GM18520 (cell line): ENCODE measurements at regions not wholly inside any gene's neighbourhood (a gene's known extent, or its start where the extent isn't known, plus 50 kb on each side); places are given as distances from the start of the nearest gene placed in this dataset.

Experiments
- ATAC-seq: cut with Tn5 transposase; IDR thresholded peaks from one replicate; pipeline ENCODE4 v1.9.1; 2021; ENCODE audit not compliant: unreplicated experiment

DNA sequence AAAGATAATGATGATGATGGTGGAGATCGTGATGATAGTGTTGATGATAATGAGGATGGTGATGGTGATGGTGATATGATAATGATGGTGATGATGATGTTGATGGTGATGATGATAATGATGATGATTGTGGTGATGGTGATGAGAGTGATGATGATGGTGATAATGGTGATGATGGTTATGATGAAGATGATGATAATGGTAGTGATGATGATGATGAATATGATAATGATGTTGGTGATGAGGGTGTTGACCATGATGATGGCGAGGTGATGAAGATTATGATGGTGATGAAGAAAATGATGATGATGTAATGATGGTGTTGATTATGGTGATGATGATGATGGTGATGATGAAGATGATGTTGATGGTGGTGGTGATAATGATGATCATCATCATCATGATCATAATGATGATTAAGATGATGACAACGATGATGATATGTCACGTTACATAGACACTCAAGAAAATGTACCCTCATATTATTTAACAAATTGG, 1106.4 kb downstream of the NLGN4X start:
- ATAC-seq, result no peak

DNA sequence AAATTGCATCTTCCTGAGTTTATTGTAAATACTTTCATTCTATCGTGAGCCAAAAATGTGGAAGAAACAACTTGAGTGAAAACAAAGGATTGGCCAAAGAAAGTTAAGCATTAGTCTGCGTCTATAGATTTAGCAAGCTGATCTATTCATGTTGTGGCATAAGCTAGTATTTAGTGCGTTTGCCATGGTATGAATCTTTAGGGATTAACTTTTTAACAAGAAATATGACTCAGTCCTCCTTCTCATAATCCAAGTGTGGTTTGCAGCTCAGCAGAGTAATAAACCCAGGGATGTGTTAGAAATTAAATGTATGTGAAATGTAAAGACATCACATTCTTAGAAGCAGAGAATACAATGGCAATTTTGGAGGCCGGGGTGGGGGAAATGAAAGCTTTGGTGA, 1110.9 kb downstream of the NLGN4X start:
- no peak for ATAC-seq

DNA sequence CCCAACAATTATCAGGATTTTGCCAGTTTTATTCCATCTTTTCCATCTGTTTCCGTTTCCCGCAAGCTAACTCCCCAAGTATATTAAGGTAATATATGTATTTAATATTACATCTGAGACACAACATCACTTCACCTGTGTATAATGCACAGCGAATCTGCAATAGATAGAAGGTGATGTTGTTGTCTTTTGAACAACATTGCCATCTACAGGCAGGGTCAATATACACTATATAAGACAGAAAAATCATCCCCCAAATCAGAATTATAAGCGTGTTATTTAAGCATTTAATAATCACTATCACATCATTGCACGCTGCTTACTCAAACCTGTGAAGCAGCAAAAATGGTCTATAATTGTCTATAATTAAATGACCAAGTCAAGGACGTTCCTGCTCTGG, 1115.5 kb downstream of the NLGN4X start:
- ATAC-seq, result no peak

DNA sequence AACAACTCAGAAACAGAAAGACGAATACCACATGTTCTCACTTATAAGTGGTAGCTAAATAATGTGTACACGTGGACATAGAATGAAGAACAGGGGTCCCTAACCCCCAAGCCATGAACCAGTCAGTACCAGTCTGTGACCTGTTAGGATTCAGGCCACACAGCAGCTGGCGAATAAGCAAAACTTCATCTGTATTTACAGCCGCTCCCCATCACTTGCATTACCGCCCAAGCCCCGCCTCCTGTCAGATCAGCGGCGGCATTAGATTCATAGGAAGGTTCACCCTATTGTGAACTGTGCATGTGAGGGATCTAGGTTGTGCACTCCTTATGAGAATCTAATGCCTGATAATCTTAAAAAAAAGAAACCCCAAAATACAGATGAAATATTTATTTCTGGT, 1128.7 kb downstream of the NLGN4X start:
- no peak for ATAC-seq

DNA sequence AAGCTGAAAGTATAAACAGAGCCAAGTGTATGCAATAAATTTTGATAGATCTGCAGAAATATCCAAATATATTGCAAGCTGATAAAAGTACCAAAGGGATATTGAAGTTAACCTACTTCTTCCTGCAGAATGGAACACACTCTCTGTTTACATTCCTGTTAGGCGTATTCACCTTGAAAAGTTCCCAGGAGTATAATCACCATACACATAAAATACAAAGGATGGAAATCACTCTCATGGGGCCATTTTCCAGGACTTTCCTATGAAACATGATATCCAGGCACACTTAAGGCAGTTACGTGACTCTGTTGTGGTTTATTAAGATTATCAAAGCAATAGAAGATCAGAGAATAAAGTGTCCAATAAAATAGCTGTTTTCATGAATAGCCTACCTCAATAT, 1142.3 kb downstream of the NLGN4X start:
- no peak for ATAC-seq

DNA sequence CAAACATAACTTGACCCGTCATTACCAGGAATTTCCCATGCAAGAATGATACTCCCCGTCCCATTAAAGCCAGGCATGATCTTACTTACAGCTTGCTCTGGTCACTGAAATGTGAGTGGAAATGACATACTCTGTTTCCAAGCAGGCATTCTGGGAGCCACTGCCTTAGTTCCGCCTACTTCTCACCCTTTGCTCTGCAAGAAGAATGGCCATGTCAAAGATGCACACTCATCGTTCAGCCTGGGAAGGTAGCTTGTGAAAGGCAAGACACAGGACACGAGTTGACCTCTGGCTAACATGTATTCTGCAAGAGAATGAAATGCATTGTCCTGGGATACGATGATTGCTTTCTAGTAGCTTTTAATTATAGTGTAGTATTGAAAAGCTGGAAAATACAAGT, 1144.4 kb downstream of the NLGN4X start:
- ATAC-seq, result no peak

DNA sequence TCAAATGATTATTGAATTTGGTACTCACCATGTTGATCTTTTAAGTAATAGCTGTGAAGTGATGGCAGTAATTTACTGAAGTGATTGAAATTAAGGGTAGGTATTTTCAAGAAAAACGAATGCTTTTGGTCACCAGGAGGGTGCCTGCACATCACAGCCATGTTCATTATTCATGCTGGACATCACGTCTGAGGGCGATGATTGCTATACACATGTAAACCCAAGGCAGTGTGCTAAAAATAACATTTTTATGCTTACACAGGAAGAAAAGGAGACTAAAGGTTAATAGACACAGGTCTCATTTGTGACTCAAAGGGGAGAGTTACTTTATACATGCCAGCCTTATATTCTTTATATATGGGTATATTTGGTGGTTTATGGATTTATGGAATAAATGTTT, 1146.0 kb downstream of the NLGN4X start:
- ATAC-seq, result no peak

DNA sequence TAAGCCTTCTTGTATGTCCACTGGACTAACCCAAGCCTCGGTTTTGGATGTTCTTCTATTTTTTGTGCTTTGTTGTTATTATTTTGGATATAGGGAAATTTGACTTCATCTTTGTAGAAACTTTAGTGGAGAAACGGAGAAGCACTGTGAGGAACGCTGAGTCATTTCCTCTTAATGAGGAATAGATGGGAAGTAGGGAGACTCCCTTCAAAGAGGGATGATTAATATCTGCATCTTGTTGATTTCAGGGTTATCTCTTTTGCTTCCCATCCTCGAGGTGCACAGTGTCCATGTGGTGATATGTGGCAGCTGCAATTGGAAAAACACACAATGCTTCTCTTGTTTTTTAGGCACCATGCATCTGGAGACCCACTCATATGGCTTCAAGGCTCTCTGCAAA, 1147.9 kb downstream of the NLGN4X start:
- ATAC-seq, result no peak

DNA sequence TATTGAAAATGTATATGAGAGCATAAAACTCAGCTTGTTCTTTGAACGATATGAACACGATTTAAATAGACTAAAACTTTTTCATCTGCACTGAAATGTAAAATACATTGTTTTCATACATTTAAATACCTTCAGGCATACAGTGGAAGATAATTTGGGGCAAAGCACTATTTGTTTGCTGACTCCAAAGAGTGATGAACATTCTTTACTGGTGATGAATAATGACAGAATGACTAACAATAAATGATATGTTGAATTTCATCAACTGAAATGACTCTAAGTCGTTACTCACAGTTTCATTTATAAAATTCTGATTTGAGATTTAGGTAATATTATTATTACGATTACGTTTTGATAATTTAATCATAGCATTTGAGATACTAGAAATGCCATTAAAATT, 1160.1 kb downstream of the NLGN4X start:
- ATAC-seq, result no peak

DNA sequence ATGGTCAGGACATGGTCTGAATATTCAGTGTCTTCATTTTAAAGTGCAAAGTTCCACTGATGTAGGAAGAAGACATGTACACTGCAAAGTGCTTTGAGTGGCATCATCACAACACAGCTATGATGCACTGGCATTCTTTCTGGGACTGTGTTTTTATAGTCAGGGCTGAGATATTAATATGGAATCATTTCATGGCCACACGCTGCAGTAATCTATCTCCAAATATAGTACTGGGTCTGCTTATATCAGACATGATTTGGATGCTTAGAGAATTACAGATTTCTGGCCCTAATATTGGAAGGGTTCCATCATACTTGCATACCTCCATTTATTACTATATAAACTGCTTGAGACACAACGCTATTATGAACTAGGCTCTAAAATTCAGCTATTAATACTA, 1170.9 kb downstream of the NLGN4X start:
- no peak for ATAC-seq

DNA sequence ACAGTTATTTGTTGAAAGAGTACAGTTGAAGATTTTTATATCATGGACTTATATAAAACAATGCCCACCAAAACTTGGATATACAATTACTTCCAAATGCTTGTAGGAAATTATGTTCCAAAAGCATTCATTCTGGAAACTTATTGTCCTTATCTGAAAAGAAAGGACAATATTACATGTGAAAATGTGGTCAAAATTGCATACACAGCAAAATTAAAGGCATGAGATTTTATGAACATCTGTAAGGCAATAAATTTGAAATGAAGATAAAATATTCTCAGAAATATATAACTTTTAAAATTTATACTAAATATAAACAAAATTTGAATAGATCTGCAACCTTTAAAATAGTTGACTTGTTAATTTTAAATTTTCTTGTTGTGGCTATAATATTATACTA, 1173.8 kb downstream of the NLGN4X start:
- ATAC-seq, result no peak

DNA sequence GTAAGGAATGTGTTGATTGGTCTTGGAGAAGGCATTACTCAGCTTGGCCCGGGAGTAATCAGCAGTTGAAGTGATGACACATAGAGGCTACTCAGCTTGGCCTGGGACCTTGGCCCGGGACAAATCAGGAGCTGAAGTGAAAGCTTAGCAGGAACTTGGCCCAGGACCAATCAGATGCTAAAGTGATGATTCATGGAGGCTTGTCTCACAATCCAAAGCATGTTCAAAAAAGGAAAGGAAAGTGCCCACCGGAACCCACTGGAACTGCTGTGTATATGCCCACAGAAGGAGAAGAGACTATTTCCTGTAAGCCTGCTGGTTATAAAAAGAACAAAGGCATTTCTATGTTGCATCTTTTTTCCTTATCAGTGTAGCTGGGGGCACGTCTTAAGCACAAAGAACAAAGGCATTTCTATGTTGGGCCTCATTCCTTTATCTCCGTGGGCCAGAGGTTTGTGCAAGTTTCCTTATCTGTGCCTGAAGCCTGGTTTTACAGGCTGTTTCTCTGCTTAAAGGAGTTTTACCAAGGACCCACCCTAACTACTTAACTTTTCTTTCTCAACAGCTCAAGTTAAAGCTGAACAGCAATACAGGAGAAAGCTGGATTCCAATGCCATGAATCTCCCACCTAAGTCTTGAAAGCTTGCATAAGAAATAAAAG, 1176.7 kb downstream of the NLGN4X start:
- ATAC-seq, result no peak

DNA sequence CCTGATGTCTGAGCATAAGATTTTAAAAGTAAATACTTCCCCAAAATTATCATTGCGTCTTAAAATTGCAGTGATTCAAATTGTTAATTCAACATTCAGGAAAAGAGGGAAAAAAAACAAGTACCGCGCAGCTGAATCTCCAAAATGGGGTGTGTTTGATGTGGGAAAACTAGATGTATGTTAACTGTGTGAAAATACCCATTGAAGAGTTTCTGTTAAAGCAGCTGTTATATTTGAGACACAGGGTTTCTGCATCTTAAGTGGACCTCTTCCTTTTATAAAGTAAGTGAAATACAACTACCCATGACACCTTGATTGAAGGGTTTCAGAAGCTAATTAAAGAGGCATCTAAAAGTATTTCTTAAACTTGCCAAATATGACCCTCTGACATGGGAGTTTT, 1186.1 kb downstream of the NLGN4X start:
- no peak for ATAC-seq

DNA sequence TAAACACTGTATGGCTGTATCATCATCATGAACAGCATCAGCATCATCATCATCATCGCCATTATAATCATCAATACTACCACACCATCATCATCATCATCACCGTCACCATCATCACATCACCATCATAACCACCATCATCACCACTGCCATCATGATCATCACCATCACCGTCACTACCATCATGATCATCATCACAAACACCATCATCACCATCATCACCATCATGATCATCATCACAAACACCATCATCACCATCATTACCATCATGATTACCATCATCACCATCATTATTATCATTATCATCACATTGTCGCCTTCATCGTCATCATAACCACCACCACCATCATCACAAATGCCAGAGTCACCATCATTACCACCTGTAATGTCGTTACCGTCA, 1196.9 kb downstream of the NLGN4X start:
- no peak for ATAC-seq

DNA sequence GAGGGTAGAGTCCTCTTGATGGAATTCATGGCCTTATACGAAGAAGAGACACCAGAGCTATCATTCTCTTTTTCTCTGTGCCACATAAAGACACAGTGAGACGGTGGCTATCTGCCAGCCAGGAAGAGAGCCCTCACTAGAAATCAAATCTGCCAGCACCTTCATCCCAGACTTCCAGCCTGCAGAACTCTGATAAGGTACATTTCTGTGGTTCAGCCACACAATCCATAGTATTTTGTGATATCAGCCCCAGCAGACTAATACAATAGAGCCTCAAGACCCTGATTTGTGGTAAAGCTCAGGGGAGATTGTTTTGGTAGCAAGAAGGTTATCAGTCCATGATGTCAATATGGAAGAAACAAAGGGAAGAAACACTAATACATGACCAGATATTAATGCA, 1213.2 kb downstream of the NLGN4X start:
- no peak for ATAC-seq

DNA sequence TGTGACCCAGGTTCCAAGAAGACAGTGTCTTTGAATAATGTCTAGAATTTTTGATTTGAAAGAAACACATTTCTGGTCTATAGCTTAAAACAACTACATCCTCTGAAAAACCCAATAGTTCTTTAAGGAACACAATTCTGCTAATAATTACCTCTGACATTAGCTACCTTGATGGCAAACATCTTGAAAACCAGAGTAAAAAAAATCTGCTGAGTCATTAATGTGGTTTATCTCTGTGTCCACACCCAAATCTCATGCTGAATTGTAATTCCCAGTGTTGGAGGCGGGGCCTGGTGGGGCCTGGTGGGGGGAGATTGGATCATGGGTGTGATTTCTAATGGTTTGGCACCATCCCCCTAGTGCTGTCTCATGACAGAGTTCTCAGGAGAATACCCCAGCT, 1233.8 kb downstream of the NLGN4X start:
- no peak for ATAC-seq

DNA sequence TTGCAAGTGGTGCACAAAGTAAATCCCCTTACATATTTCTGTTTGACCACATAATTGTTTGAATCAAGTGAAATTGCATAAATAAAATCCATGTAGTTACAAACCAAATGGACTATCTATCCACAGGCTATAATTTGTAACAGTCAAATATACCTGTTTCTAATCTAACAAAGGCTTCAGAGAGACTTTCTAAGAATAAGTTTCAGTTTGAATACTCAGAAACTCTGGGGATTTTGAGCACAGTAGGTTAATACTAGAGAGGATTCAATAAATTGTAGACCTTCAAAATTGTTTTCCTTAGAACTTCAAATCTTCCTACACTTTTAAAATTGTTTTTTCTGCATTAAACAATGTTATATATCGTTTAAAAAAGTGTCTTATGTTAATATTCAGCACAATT, 1250.1 kb downstream of the NLGN4X start:
- ATAC-seq, result no peak

DNA sequence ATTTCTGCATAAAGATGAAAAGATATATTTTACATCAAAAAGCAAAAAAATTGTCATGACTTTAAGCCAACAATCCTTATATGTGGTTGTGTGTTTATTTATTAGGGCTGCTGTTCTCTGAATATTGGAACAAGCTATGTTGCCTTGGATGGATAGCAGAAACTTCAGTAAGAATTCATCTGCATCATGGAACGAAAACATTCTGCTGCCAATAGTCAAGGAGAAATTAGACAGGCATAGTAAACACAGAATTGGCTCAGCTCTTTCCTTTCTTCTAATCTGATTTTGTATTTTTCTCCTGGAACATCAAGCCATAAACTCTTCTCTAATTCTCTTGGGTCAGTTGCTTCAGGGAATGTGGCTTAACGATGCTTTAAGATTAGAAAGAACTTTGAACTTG, 1257.0 kb downstream of the NLGN4X start:
- no peak for ATAC-seq

DNA sequence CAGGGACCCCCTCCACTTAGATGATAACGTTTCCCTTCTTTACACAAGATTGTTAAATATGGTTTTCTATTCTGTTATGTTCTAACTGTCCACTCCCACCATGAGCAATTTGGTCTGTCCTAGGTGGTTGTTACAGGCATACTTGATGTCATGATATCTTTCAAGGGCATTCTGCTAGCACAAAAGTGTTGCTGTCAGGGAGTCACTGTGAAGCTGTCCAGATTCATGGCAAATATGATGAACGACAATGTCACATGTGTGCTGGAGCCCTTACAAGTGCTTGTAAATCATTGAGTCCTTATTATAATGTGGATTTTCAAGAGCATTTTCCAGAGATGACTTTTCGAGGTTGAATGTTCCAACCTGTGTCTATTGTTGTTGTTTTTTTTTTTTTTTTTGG, 1250.7 kb upstream of the PRKX start:
- ATAC-seq, result no peak

DNA sequence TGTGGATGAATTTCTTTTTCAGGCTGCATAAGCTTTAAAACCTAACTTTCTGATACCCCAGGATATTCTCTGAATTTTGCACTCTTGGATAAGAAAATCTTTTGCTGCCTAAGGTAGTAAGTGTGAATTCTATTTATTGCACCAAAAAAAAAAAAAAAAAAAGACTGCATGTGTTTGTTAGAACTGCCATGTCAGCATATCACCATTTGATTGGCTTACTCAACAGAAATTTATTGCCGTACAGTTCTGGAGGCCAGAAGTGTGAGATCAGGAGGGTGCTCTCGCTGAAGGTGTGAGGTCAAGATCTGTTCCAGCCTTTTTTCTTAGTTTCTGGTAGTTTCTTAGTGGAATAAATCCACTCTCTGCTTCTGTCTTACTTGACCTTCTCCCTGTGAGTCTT, 1250.0 kb upstream of the PRKX start:
- no peak for ATAC-seq

DNA sequence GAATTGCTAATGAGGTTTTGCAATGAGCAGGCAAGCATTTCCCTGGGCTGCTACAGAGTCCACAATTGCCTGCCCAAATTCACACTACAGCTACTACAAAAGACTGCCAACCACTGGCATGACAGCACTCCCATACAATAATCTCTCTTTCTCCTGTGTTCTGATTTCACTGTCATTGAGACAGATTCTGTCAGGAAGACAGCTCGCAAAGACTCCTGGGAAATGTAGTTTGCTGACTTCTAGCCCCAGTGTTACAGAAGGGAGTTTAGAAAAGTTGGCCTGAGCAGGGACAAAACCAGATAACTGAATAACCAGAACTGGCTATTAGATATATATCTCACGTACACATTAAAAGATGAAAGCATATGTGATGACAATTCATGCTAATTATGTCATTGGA, 1231.3 kb upstream of the PRKX start:
- ATAC-seq, result no peak

DNA sequence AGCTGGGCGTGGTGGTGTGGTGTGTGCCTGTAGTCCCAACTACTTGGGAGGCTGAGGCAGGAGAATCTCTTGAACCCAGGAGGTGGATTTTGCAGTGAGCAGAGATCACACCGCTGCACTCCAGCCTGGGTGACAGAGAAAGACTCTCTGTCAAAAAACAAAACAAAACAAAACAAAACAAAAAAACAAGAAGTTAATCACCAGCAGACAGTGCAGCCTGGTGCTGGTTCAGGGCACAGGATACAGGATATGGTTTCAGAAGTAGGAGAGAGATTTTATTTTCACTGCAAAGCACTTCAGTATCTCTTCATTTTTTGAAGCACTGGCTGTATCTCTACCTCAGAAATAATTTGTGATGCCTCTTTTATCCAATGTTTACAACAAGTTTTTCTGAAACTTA, 1222.9 kb upstream of the PRKX start:
- no peak for ATAC-seq

DNA sequence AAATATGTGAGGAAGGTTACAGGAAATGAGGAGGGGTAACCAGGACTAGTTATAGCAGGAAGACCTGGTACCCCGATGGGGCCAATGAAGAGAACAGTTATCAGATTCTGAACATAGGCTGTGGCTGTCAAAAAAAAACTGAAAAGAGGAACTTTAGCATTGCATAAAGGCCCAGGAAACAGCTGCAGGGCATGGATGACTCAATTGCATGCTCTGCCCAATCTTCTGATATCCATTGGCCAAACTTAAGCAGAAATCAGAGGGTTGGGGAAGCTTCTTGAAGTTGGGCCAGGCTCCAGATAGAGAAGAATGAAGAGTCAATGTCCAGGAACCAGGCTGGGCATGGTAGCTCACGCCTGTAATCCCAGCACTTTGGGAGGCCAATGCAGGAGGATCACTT, 1222.4 kb upstream of the PRKX start:
- no peak for ATAC-seq

DNA sequence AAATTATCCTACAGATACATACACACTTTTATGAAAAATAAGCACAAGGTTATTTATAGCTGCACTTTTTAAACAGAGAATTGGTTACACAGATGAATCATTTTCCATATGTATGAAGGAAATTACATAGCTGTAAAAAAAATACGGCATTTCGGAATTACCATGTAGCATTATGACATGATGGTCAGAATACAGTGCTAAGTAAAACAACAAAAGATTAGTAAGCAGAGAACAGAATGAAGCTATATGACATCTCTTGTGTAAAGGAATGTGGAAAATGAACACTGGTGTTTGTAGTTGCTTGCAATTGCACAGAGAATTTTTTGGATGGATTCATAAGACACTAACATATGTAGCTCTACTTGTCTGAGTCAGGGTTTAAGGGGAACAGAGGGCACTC, 1222.0 kb upstream of the PRKX start:
- ATAC-seq, result no peak
